ENCODE measurements at regions not wholly inside any gene's neighbourhood (a gene's known extent, or its start where the extent isn't known, plus 50 kb on each side); places are given as distances from the start of the nearest gene placed in this dataset.
"Not testable (repeated sequence)": the region's sequence is repeated elsewhere in the genome, so short reads cannot be mapped to it uniquely, and the experiment has no call there.

DNA sequence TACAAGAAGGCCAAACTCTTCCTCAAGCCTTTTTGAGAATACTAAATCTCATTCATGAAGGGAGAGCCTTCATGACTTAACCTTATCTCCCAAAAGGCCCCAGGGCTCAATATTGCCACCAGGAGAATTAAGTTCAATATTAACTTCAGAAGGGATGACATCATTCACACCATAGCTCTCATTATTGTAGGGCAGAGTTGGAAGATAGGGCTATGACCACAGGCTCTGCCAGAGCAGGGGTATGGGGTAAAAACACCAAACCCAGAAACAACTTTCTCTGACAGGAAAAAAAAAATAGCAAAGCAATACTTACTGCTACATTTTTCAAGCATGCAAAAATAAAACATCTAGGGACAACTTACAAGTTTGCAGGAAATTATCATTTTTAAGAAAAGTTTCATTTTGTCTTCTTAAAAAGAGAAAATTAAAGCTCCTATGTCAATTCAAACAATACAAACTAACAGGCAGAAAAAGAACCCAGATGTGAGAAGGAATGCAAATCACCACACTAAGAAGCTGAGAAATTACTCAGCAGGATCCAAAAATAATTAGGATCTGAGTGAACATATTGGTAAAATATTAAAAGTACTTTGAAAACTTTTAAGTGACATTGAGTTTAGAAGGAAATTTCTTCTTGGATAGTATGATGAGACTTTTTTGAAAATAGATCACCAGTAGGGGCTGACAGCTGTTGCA, 1156.5 kb downstream of the NCAM2 start:
- TF ChIP-seq, protein P1, sequence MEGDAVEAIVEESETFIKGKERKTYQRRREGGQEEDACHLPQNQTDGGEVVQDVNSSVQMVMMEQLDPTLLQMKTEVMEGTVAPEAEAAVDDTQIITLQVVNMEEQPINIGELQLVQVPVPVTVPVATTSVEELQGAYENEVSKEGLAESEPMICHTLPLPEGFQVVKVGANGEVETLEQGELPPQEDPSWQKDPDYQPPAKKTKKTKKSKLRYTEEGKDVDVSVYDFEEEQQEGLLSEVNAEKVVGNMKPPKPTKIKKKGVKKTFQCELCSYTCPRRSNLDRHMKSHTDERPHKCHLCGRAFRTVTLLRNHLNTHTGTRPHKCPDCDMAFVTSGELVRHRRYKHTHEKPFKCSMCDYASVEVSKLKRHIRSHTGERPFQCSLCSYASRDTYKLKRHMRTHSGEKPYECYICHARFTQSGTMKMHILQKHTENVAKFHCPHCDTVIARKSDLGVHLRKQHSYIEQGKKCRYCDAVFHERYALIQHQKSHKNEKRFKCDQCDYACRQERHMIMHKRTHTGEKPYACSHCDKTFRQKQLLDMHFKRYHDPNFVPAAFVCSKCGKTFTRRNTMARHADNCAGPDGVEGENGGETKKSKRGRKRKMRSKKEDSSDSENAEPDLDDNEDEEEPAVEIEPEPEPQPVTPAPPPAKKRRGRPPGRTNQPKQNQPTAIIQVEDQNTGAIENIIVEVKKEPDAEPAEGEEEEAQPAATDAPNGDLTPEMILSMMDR (IDR thresholded peaks at IDR 0.05), result no peak
- TF ChIP-seq ZFX (IDR thresholded peaks at IDR 0.05; ENCODE audit: borderline replicate concordance), result no peak
- H3K27ac ChIP-seq, result no peak overlapping the region

DNA sequence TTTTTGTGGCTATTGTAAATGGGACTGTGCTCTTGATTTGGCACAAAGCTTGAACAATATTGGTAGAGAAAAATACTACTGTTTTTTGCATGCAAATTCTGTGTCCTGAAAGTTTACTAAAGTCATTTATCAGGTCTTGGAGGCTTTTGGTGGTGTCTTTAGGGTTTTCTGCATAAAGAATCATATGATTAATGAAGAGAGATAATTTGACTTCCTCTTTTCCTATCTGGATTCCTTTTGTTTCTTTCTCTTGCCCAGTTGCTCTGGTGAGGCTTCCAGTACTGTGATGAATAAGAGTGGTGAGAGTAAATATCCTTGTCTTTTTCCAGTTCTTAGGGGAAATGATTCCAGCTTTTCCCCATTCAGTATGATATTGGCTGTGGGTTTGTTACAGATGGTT, 1166.7 kb downstream of the NCAM2 start:
- H3K27ac ChIP-seq, result no peak overlapping the region
- no peak for TF ChIP-seq ZFX (IDR thresholded peaks at IDR 0.05; ENCODE audit: borderline replicate concordance)
- TF ChIP-seq, protein P1 (IDR thresholded peaks at IDR 0.05), result no peak

GRCh38 chr21:22174746-22175145, 1176.5 kb downstream of the NCAM2 start:
- no peak overlapping the region for H3K27ac ChIP-seq
- TF ChIP-seq ZFX (IDR thresholded peaks at IDR 0.05; ENCODE audit: borderline replicate concordance), result no peak
- TF ChIP-seq, protein P1 (IDR thresholded peaks at IDR 0.05), result no peak

- H3K27ac ChIP-seq, result no peak overlapping the region
- TF ChIP-seq, protein P1 (IDR thresholded peaks at IDR 0.05), result no peak
- TF ChIP-seq ZFX (IDR thresholded peaks at IDR 0.05; ENCODE audit: borderline replicate concordance), result no peak
These were observed 1191.1 kb downstream of the NCAM2 start for GRCh38 chr21:22189278-22189677.

- no peak for TF ChIP-seq ZFX (IDR thresholded peaks at IDR 0.05; ENCODE audit: borderline replicate concordance)
- TF ChIP-seq, protein P1 (IDR thresholded peaks at IDR 0.05), result no peak
- H3K27ac ChIP-seq, result no peak overlapping the region
These were observed 1193.4 kb downstream of the NCAM2 start for GRCh38 chr21:22191581-22191980.

GRCh38 chr21:22192766-22193165, 1194.6 kb downstream of the NCAM2 start:
- TF ChIP-seq, protein P1 (IDR thresholded peaks at IDR 0.05), result no peak
- TF ChIP-seq ZFX (IDR thresholded peaks at IDR 0.05; ENCODE audit: borderline replicate concordance), result no peak
- no peak overlapping the region for H3K27ac ChIP-seq

DNA sequence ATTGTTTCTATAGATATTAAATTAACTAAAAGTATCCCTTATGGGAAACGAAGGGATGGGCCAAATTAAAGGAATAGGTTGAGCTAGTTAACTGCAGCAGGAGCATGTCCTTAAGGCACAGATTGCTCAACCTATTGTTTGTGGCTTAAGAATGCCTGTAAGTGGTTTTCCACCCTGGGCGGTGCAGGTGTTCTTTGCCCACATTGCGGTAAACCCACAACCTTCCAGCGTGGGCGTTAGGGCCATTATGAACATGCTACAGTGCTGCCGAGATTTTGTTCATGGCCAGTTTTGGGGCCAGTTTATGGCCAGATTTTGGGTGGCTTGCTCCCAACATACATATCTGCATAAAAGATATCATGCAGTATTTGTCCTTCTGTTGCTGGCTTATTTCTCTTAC, 1196.8 kb downstream of the NCAM2 start:
- not testable (repeated sequence) for H3K27ac ChIP-seq

Data from 22Rv1 (cell line).